K562 (cell line): ENCODE measurements at regions not wholly inside any gene's neighbourhood (a gene's known extent, or its start where the extent isn't known, plus 50 kb on each side); places are given as distances from the start of the nearest gene placed in this dataset.
A peak's percentile ranks its signal among the peaks of the same experiment; 100 is the strongest.

ENCODE experiments used
- ATAC-seq: fragments of 200-7000 bp; cut with Tn5 transposase; 3 replicates; pipeline ENCODE4 v1.9.1; 2020; ENCODE audit warnings: moderate library complexity
- BruUV-seq: library from RNA; stranded (reverse); fragments of 400-500 nt; replicated peaks from 2 replicates; lab custom pipeline; 2021; lab: Mats Ljungman, UMichigan
- CTCF ChIA-PET: fragments of 300-600 bp; formaldehyde crosslinking; extraction: SDS; loops from one replicate; lab custom pipeline; 2021; ENCODE audit warnings: low intra/inter-chr PET ratio; lab: Yijun Ruan, JAX
- POLR2A ChIA-PET: fragments of 300-600, 350-650 bp; sonication (Branson Sonifier 250); formaldehyde crosslinking; extraction: SDS; loops from one replicate; lab custom pipeline; 2021; ENCODE audit warnings: antibody characterized with exemption, inconsistent platforms; lab: Yijun Ruan, JAX
- DNase-seq, 4 experiments: peaks; one replicate each; pipeline versions ENCODE4 v3.0.0 to v3.0.0-alpha.2; 2011 to 2018; ENCODE audit warnings: low spot score in 3 of 4, mixed read lengths in 3 of 4; ENCODE audit errors: extremely low read depth in 1 of 4
- FAIRE-seq: peaks from 2 replicates; lab custom pipeline; 2011; peaks lifted over from hg19 to GRCh38; lab: Jason Lieb, UNC
- H2AFZ ChIP-seq: 2 replicates; pipeline ENCODE4 v1.6.0; 2011; ENCODE audit warnings: low read depth, low read length, control low read depth, inconsistent platforms
- H3K27ac ChIP-seq: fragments of 200-600 bp; 3 replicates; pipeline ENCODE4 v1.8.0; 2011; ENCODE audit warnings: low read depth, mild to moderate bottlenecking, control low read depth, inconsistent platforms, low read length, moderate library complexity, mixed read lengths; ENCODE audit errors: extremely low read depth
- H3K27me3 ChIP-seq, 2 experiments: fragments of 300-600 bp in 1 of 2; 2 replicates in 1 of 2; 3 replicates in 1 of 2; pipeline versions ENCODE4 v1.6.0 to v1.8.0; 2011; ENCODE audit warnings: inconsistent platforms in 2 of 2, low read length in 2 of 2, mild to moderate bottlenecking in 1 of 2, mixed read lengths in 1 of 2, moderate library complexity in 1 of 2; ENCODE audit not compliant: control insufficient read depth in 2 of 2, insufficient read depth in 2 of 2
- H3K36me3 ChIP-seq: fragments of 300-600 bp; 3 replicates; pipeline ENCODE4 v1.8.0; 2011; ENCODE audit warnings: mild to moderate bottlenecking, low read length, inconsistent platforms; ENCODE audit not compliant: control insufficient read depth, insufficient read depth
- H3K4me1 ChIP-seq, 2 experiments: fragments of 200-600 bp in 1 of 2; replicated peaks in 1 of 2; 2 replicates in 1 of 2; 3 replicates in 1 of 2; pipeline versions ENCODE4 v1.5.1 to v1.8.0; 2011; ENCODE audit warnings: inconsistent platforms in 2 of 2, low read length in 2 of 2, mild to moderate bottlenecking in 1 of 2, mixed read lengths in 1 of 2, moderate library complexity in 1 of 2; ENCODE audit not compliant: control insufficient read depth in 2 of 2, insufficient read depth in 2 of 2
- H3K4me2 ChIP-seq: 2 replicates; pipeline ENCODE4 v1.6.1; 2011; ENCODE audit warnings: low read length, control low read depth, inconsistent platforms, mixed read lengths; ENCODE audit not compliant: insufficient read depth
- H3K4me3 ChIP-seq: fragments of 200-600 bp; sonication (generic), shearing (Covaris generic); 2 replicates; pipeline ENCODE4 v1.5.1; 2016; ENCODE audit warnings: control low read depth, inconsistent platforms
- H3K79me2 ChIP-seq: fragments of 200-600 bp; 3 replicates; pipeline ENCODE4 v1.8.0; 2011; ENCODE audit warnings: low read length, inconsistent platforms; ENCODE audit not compliant: control insufficient read depth, insufficient read depth
- H3K9ac ChIP-seq, 2 experiments: 2 replicates each; pipeline versions ENCODE4 v1.6.0 to v1.6.1; 2011; ENCODE audit warnings: low read depth in 2 of 2, low read length in 2 of 2, control low read depth in 1 of 2, inconsistent platforms in 1 of 2, mild to moderate bottlenecking in 1 of 2, mixed read lengths in 1 of 2; ENCODE audit not compliant: insufficient read depth in 1 of 2
- H3K9me1 ChIP-seq: one replicate; pipeline ENCODE4 v1.6.0; 2011; ENCODE audit warnings: inconsistent platforms, mild to moderate bottlenecking, low read length, moderate library complexity; ENCODE audit not compliant: control insufficient read depth, insufficient read depth
- H3K9me3 ChIP-seq: replicated peaks from 2 replicates; pipeline ENCODE4 v1.5.1; 2011; ENCODE audit warnings: low read depth, low read length, inconsistent platforms; ENCODE audit not compliant: control insufficient read depth, insufficient read depth
- H4K20me1 ChIP-seq: replicated peaks from 2 replicates; pipeline ENCODE4 v1.6.1; 2011; ENCODE audit warnings: low read length, inconsistent platforms, mixed read lengths; ENCODE audit not compliant: control insufficient read depth, insufficient read depth
- HBP1 ChIP-seq: fragments of 450-650 bp; formaldehyde crosslinking; IDR thresholded peaks from 2 replicates; pipeline ENCODE4 v1.4.0; 2022; ENCODE audit warnings: missing genetic modification characterization
- THRB ChIP-seq: fragments of 450-650 bp; formaldehyde crosslinking; conservative IDR thresholded peaks from 2 replicates; pipeline ENCODE4 v1.4.0; 2022; ENCODE audit warnings: mild to moderate bottlenecking, missing genetic modification characterization
- ZBTB26 ChIP-seq: fragments of 450-650 bp; formaldehyde crosslinking; IDR thresholded peaks from 2 replicates; pipeline ENCODE4 v1.4.0; 2022; ENCODE audit warnings: missing genetic modification characterization
- ZBTB34 ChIP-seq: fragments of 250-450 bp; sonication (Bioruptor Pico); IDR thresholded peaks from 2 replicates; pipeline ENCODE4 v1.8.0; 2021; ENCODE audit warnings: mild to moderate bottlenecking, moderate library complexity
- ZNF512 ChIP-seq: IDR thresholded peaks from 2 replicates; pipeline ENCODE4 v1.6.1; 2016; ENCODE audit warnings: missing genetic modification characterization, missing compliant biosample characterization
- ZNF696 ChIP-seq: fragments of 250-450 bp; sonication (Bioruptor Pico); conservative IDR thresholded peaks from 2 replicates; pipeline ENCODE4 v1.4.0; 2020; ENCODE audit warnings: mild to moderate bottlenecking, moderate library complexity
- in situ Hi-C: fragments of 300-500 bp; cut with MboI; formaldehyde crosslinking; loops from 4 replicates; pipeline ENCODE4 v1.15.0; 2018; ENCODE audit warnings: inconsistent platforms, mixed read lengths
- intact Hi-C: fragments of 100-400 bp; cut with micrococcal nuclease; formaldehyde crosslinking; loops from 2 replicates; pipeline ENCODE4 v1.14.2; 2022

DNA sequence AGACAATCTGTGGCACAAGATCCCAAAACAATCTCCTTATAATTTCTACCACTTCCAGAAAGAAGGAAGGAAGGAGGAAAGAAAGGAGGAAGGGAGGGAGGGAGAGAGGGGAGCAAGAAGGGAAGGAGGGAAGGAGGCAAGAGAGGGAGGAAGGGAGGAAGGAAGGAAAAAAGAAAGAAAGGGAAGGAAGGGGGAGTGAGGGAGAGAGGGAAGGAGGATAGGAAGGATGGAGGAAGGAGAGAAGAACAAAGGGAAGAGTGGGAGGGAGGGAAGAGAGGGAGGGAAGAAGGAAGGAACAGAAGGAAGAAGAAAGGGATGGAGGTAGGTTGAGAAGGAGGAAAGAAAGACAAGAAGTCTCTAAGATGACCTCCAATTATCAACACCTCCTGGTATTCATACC, 185.5 kb upstream of the NFE2L3 start:
- no peak for FAIRE-seq
- CTCF ChIA-PET: interaction anchor here (0.7 kb wide), 1 partner anchor 1785 kb away, joined by 5 read pairs; no protein-coding TSS in a partner anchor
- intact Hi-C loops: no loop called here

More for the DNA sequence above, 185.5 kb upstream of the NFE2L3 start:
- H3K9me3 ChIP-seq: no peaks in the 10 kb centered on the region
- no peak overlapping the region for H3K4me3 ChIP-seq
- H3K9ac ChIP-seq: no peak overlapping the region
- DNase-seq (no peak), ATAC-seq (no peak)
- POLR2A ChIA-PET: interaction anchor here (1.2 kb wide), 1 partner anchor 10 kb away, joined by 4 read pairs; no protein-coding TSS in a partner anchor
- in situ Hi-C loops: no loop called here
- H3K4me2 ChIP-seq: no peak overlapping the region
- no TSS peak for BruUV-seq
- H3K4me1 ChIP-seq: no peaks in the 10 kb centered on the region; a peak in 1 of 5 replicates
- H3K79me2 ChIP-seq: no peaks in the 10 kb centered on the region
- H3K27ac ChIP-seq: no peak overlapping the region
- H4K20me1 ChIP-seq: no peaks in the 10 kb centered on the region
- H3K27me3 ChIP-seq: peaks cover 32 to 37% of the 10 kb centered on the region in 2 experiments
- no peaks in the 10 kb centered on the region for H3K36me3 ChIP-seq
- TF ChIP-seq THRB (CRISPR knock-in tag) (peak; percentile 76), HBP1 (peak; percentile 73; the same call in 1 of the 2 replicates), ZNF696 (CRISPR knock-in tag) (no peak), ZNF512 (tag) (peak; percentile 53; the same call in 1 of the 2 replicates), ZBTB34 (no peak), ZBTB26 (CRISPR knock-in tag) (peak; percentile 73; the same call in 1 of the 2 replicates)
- H2AFZ ChIP-seq: no peak overlapping the region
- no peaks in the 10 kb centered on the region for H3K9me1 ChIP-seq
